GM21528 (cell line): ENCODE measurements at regions not wholly inside any gene's neighbourhood (a gene's known extent, or its start where the extent isn't known, plus 50 kb on each side); places are given as distances from the start of the nearest gene placed in this dataset.

Source experiments
- ATAC-seq: cut with Tn5 transposase; IDR thresholded peaks from one replicate; pipeline ENCODE4 v1.9.1; 2021; ENCODE audit warnings: mild to moderate bottlenecking, moderate library complexity; ENCODE audit not compliant: unreplicated experiment, low FRiP score

- no peak for ATAC-seq
These were observed 448.1 kb downstream of the TSN start for GRCh38 chr2:122203523-122203922.

DNA sequence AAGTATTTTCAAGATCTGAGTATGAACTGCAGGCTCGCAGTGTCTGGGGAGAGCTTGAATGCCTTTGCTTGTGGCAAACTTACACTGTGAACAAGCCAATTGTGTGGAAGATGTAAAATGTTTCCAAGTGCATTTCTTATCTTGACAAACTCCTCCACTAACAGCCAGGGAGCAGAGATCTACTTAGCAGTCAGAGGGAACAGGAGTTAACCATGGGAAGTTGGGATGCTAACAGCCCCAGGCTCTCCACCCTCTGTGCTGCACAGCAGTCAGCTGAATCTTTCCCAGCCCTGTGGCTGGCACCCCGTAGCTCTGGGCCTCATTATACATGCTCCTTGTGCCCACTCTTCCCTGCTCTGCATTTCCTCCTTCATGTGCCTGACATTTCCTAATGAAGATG, 450.2 kb downstream of the TSN start:
- no peak for ATAC-seq

- no peak for ATAC-seq
These were observed 450.6 kb downstream of the TSN start for GRCh38 chr2:122206101-122206500.

DNA sequence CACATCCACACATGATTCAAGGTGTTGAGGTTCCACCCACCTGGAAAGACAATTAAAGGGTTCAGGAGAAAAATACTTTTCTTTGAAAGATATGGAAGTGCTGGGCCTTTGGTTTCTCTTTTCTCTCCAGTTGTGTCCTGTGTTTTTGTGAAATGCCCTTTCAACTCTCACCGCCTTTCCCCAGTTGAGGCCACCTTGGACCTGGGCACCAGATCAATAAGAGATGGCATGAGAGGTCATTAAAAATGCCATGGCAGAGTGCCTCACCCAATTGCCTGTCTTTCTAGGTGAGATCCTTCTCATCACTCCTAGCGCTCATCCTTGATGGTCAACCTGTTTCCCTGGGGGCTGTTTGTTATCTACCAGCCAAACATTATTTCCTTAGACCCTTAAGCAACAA, 453.9 kb downstream of the TSN start:
- ATAC-seq = no peak

DNA sequence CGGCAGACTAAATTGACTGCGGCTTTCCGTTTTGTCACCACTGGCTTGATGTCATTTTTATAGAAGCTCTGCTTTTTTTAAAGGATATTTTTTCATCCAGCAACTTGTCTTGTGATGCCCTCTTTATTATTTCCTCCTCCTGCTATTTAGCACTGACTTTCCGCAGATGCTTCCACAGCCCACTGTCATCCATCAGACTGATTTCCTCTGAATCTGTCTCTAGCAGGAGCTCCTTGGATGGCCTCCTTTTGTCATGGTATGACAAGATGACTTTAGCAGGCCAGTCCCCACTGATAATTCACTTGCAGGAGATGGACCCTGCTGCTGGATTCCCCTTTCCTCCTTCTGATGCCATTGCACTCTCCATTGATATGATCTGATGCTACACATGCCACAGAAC, 454.6 kb downstream of the TSN start:
- ATAC-seq = no peak

DNA sequence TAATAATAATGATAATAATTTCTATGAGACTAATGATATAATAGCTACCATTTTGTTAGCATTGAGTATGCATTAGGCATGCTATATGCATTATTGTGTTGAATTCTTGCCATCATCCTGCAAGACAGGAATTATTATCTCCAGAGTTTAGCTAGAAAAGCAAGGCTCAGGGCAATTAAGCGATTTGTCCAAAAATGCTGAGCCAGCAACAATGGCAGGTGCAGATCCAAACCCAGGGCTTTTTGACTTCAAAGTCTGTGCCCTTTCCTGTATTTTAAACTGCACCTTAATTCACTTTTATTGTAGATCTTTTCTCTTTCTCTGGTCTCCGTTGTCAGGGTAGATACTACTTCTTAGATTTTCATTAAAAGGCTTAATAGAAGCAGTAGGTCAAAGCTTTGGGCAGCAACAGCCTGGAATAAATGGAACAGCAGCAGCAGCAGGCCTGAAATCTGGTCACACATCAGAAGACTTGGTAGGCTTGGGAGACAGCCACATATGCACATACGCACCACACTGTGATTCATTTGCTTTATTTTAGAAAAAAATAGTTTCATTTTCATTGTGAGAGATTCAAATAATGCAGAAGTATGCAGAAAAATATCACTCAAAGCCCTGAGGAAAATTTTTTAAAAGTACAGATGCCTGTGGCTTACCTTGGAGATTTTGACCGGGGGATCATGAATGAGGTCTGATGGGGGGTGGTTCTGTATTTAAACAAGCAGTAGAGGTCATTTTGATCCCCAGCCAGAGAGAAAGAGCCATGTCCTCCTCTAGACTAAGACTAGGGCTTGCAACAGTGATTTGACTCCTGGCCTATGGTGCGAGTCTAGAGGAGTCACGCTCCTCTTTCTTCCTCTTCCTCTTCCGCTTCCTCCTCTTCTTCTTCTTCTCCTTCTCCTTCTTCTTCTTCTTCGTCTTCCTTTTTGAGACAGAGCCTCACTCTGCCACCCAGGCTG, 455.7 kb downstream of the TSN start:
- ATAC-seq = no peak

DNA sequence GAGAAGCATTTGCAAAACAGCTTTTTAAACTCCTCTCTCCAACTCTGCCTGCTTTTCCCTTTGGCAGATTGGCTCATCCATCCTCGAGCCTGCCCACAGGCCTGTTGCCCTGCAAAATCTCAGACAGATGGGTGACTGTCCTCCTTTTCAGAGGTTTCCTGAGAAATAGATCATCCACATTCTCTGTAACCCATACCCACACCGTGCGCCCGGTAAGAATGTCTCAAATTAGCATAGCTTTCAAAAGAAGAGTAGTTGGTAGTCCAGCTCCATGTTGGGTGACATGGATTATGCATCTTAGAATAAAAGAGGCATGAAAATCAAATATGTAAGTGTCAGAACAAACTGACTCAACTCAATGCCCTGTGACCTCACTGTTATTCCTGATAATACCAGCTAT, 457.9 kb downstream of the TSN start:
- ATAC-seq = no peak

DNA sequence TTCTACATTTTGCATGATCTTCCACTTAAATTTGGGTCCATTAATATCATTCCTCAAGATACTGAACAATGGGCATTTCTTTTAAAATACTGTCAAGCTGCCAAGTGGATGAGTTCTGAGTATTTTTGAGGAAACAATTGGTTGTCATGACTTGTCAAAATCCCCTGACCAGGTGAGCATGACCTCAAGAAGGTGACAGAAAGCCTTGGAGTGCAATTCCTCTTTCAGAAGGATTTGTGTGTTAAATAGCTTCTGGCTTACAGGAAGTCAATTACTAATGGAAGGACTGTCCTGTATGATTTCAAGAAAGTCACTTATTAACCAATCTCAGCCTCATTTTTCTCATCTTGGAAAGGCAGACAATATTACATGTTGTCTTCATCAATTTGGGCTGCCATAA, 460.6 kb downstream of the TSN start:
- no peak for ATAC-seq

- ATAC-seq = no peak
These were observed 461.4 kb downstream of the TSN start for GRCh38 chr2:122216901-122217300.

DNA sequence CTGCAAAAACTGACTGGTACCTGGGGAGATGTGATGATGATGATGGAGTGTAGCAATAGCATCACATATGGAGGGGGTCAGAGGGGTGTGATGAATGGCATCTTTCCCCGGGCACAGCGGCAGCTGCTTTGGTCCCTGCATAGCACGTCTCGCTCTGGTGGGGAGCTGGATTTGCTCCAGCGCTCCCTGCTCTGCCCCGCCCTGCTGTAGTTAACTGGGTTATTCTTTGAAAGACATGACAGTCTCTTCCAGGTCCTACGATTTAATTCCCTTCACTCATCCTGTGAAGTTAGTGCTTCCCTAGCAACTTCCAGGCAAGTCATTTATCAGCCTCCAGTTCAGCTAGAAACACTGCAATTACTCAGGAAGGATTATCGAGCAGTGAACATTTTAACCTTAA, 463.1 kb downstream of the TSN start:
- ATAC-seq = no peak

GRCh38 chr2:122219504-122219903, 464.1 kb downstream of the TSN start:
- ATAC-seq = no peak

DNA sequence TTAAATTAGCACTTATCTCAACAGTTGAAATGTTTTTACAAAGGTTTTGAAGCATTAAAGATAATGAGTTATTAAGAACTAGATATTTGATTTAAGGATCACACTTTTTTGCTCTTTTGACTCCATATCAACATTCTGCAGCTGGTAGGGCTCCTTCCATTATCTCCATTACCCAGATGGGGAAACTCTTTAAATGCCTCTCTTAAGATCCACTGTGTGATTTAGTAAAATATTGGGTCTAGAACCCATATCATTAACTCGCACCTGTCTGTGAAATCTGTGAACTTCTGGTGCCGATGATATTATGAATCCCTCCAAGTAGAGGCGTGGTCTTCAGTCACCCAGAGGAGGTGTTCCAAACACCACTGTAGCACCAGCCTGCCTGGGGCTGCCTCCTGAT, 466.2 kb downstream of the TSN start:
- no peak for ATAC-seq

DNA sequence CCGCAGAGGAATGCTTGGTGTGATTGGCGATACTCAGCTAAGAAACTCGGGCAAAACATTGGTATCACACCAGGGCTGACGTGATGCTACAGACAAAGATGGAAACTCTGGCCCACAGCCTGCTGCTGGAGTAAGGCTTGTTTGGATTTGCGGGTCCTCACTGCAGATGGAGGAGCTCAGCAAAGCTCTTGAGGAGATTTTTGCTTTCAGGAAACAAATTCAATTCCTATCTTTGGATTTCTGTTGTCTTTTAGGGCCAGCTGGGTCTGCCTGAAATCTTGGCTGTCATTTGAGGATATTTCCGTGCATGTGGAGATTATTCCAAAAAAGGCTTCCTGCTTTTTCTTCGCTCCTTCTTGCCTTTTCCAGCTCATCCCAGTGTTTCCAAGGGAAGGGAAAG, 475.8 kb downstream of the TSN start:
- ATAC-seq = no peak

GRCh38 chr2:122233372-122233771, 477.9 kb downstream of the TSN start:
- ATAC-seq = no peak

GRCh38 chr2:122236152-122236874, 480.9 kb downstream of the TSN start:
- ATAC-seq = no peak

DNA sequence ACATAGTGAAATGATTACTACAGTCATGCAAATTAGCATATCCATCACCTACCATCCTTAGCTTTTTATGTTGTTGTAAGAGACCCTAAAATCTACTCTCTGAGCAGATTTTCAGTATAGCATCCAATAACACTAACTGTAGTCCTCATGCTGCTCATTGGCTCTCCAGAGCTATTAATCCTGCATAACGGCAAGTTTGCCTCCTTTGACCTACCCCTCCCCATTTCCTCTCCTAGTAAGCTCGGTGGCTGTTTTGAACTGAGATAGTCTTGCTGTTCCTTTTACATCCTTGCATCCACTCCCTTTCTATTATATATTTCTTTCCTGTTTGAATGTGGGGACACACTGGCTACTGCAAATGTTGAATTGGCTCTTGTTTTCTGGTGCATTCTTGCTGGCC, 481.5 kb downstream of the TSN start:
- no peak for ATAC-seq

DNA sequence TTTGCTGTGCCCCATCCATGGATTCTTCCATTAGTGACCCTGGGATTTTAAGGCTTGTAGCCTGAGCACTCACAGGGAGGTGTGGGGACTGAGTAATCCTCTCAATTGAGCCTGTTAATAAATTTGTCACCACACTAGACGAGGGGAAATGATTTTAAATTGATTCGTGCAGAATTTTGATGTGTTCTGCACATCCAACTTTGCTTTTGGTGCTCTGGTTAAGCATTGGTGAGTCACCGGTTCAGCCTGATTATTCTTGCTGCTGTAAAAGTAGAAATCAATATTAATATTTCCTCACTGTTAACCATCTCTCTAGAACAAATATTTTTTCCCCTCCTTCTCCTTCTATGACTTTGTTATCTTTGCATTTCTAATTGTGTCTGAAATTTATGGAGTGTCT, 482.0 kb downstream of the TSN start:
- ATAC-seq = no peak

- ATAC-seq = no peak
These were observed 482.6 kb downstream of the TSN start for GRCh38 chr2:122238006-122238559.

DNA sequence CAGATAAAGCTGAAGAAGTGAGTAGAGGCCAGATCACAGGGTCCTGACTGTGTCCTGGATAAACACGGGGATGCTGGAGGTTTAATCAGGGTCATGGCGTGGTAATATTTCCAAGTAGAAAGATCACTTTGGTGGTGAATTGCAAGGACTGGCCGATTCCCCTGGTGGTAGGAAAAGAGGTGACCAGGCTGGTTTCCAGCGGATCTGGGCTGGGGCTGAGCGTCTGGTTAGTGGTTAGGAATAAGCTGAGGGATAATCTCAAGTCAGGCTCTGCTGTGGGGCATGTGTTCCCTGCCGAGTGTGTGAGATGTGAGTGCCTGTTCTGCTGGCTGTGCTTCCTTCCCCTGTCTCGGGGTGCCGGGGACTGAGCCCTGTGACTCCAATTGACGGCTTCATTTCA, 484.0 kb downstream of the TSN start:
- no peak for ATAC-seq

DNA sequence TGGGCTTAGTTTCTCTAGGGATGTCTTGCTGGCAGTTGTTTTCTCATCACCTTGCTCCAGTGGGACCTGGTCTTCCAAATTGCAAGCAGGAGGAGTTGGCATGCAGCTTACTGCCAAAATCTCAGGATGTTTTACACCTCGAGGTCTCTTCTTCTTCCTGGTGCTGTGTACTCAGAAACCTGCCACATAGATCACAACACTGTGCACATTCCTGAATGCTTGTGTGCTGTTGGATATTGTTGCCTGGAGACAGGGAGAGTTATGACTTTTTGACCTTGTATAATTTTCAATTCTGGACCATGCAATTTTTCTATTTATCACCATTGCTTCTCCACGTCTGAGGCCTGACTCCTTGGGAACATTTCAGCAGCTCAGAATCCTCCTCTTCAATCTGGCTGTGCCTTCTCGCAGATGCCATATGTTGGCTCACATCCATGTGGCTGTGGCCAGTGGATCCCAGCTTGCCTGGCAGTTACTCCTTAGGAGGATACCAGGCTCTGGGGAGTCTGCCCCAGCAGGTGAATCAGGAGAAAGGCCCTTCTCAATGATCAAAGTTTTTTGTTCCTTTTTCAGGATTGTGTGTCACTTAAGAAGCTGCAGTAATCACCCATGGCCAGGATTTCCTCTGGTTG, 489.3 kb downstream of the TSN start:
- ATAC-seq = no peak

GRCh38 chr2:122249673-122250072, 494.2 kb downstream of the TSN start:
- ATAC-seq = no peak
